Thyroid gland (tissue), 4 donors: ENCODE measurements at regions not wholly inside any gene's neighbourhood (a gene's known extent, or its start where the extent isn't known, plus 50 kb on each side); places are given as distances from the start of the nearest gene placed in this dataset.

Experiments
- CTCF ChIP-seq, 6 experiments: fragments of 200-600 bp in 3 of 6; fragments of 450-650 bp in 3 of 6; sonication (generic) in 3 of 6; IDR thresholded peaks; one replicate each; pipeline ENCODE4 v1.5.1; 2016 to 2019; ENCODE audit warnings: antibody characterized with exemption in 6 of 6, mild to moderate bottlenecking in 2 of 6, inconsistent platforms in 1 of 6, moderate library complexity in 1 of 6
- POLR2A ChIP-seq, 2 donors: fragments of 450-650 bp; IDR thresholded peaks; one replicate each; pipeline ENCODE4 v1.6.1; 2017; ENCODE audit warnings: antibody characterized with exemption in 2 of 2, mild to moderate bottlenecking in 2 of 2, moderate library complexity in 1 of 2

DNA sequence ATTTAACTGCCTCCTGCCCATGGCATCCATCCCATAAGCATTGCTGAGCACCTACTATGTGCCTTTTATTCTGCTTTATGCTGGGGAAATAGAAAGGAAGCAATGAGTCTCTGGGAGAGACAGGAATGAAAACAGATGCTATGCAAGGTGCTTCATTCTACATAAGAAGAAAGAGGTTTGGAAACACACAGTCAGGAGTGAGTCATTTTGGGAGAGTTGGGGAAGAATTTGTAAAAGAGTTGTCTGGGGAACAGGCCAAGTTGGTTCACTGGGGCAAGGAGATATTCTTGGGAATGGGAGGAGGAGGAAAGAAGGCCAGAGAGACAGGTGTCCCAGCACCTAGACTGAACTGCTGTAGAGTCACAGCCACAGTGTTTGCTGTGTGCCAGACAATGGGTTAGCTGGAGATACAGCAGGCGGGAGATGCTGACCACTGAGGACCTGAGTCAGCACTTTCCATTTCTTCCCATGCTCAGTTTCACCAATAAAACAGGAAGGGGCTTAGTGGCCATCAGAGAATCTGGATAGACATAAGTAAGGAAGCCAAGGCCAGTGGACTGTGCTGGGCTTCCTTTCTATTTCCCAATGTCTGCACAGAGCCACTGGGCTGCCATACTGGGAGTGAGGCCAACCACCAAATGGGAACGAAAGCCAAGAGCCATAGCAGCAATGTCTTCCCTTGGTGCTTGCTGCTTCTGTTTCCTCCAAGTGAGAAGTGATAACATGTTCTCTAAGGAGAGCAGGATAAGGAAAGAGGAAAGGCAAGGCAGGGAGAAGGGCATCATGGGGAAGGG is 187.7 kb upstream of the USP24 start:
- TF ChIP-seq CTCF (IDR thresholded peaks at IDR 0.05) (no peak), POLR2A (IDR thresholded peaks at IDR 0.05) (no peak)
